ES-I3 (cell line): ENCODE measurements at regions not wholly inside any gene's neighbourhood (a gene's known extent, or its start where the extent isn't known, plus 50 kb on each side); places are given as distances from the start of the nearest gene placed in this dataset.
"Not testable (repeated sequence)": the region's sequence is repeated elsewhere in the genome, so short reads cannot be mapped to it uniquely, and the experiment has no call there.

Source experiments
- H3K36me3 ChIP-seq: 2 replicates; pipeline ENCODE4 v1.6.1; 2013; ENCODE audit warnings: mild to moderate bottlenecking, low read length, control low read depth, moderate library complexity; ENCODE audit not compliant: insufficient read depth
- H3K4me1 ChIP-seq: 2 replicates; pipeline ENCODE4 v1.6.1; 2013; ENCODE audit warnings: mild to moderate bottlenecking, control low read depth, low read length; ENCODE audit not compliant: insufficient read depth
- H3K9ac ChIP-seq: 2 replicates; pipeline ENCODE4 v1.6.1; 2013; ENCODE audit warnings: low read depth, mild to moderate bottlenecking, low read length, moderate library complexity
- H3K9me3 ChIP-seq: 2 replicates; pipeline ENCODE4 v1.6.1; 2013; ENCODE audit warnings: mild to moderate bottlenecking, low read length, moderate library complexity; ENCODE audit not compliant: control insufficient read depth, insufficient read depth

GRCh38 chr18:70577023-70577420 is 288.2 kb downstream of the SOCS6 start:
- H3K36me3 ChIP-seq: no peaks in the 10 kb centered on the region

GRCh38 chr18:70576276-70577022 is 287.6 kb downstream of the SOCS6 start:
- H3K4me1 ChIP-seq: no peaks in the 10 kb centered on the region
- no peaks in the 10 kb centered on the region for H3K36me3 ChIP-seq
- no peaks in the 10 kb centered on the region for H3K9me3 ChIP-seq
- H3K9ac ChIP-seq: no peak overlapping the region

More at GRCh38 chr18:70577023-70577420, 288.2 kb downstream of the SOCS6 start:
- H3K9ac ChIP-seq: no peak overlapping the region
- H3K4me1 ChIP-seq: no peaks in the 10 kb centered on the region
- no peaks in the 10 kb centered on the region for H3K9me3 ChIP-seq

- not testable (repeated sequence) for H3K36me3 ChIP-seq, H3K4me1 ChIP-seq, H3K9ac ChIP-seq, H3K9me3 ChIP-seq
Observed at GRCh38 chr18:70574951-70575350, 286.1 kb downstream of the SOCS6 start.

GRCh38 chr18:70569647-70570046 is 280.8 kb downstream of the SOCS6 start:
- not testable (repeated sequence) for H3K9me3 ChIP-seq, H3K36me3 ChIP-seq, H3K4me1 ChIP-seq, H3K9ac ChIP-seq

- Histone ChIP-seq H3K36me3 (no peaks in the 10 kb centered on the region), H3K9me3 (no peaks in the 10 kb centered on the region), H3K4me1 (no peaks in the 10 kb centered on the region), H3K9ac (no peak overlapping the region)
Observed at GRCh38 chr18:70559446-70559845, 270.6 kb downstream of the SOCS6 start.

GRCh38 chr18:70558371-70558770 is 269.5 kb downstream of the SOCS6 start:
- no peaks in the 10 kb centered on the region for H3K4me1 ChIP-seq
- H3K9ac ChIP-seq: no peak overlapping the region
- H3K9me3 ChIP-seq: no peaks in the 10 kb centered on the region

GRCh38 chr18:70554854-70555445 is 266.1 kb downstream of the SOCS6 start:
- H3K36me3 ChIP-seq: no peaks in the 10 kb centered on the region
- no peak overlapping the region for H3K9ac ChIP-seq
- H3K9me3 ChIP-seq: no peaks in the 10 kb centered on the region
- no peaks in the 10 kb centered on the region for H3K4me1 ChIP-seq

More at GRCh38 chr18:70558371-70558770, 269.5 kb downstream of the SOCS6 start:
- no peaks in the 10 kb centered on the region for H3K36me3 ChIP-seq

- H3K36me3 ChIP-seq: no peaks in the 10 kb centered on the region
- no peaks in the 10 kb centered on the region for H3K9me3 ChIP-seq
- H3K4me1 ChIP-seq: no peaks in the 10 kb centered on the region
- no peak overlapping the region for H3K9ac ChIP-seq
Observed at GRCh38 chr18:70553936-70554260, 265.1 kb downstream of the SOCS6 start.

GRCh38 chr18:70553245-70553935 is 264.5 kb downstream of the SOCS6 start:
- Histone ChIP-seq H3K4me1 (no peaks in the 10 kb centered on the region), H3K9ac (no peak overlapping the region), H3K36me3 (no peaks in the 10 kb centered on the region), H3K9me3 (no peaks in the 10 kb centered on the region)

GRCh38 chr18:70536370-70537062 is 247.7 kb downstream of the SOCS6 start:
- Histone ChIP-seq H3K9me3 (no peaks in the 10 kb centered on the region), H3K9ac (no peak overlapping the region), H3K4me1 (no peaks in the 10 kb centered on the region), H3K36me3 (no peaks in the 10 kb centered on the region)

GRCh38 chr18:70535041-70535440 is 246.2 kb downstream of the SOCS6 start:
- no peaks in the 10 kb centered on the region for H3K4me1 ChIP-seq
- H3K9ac ChIP-seq: no peak overlapping the region
- no peaks in the 10 kb centered on the region for H3K36me3 ChIP-seq
- no peaks in the 10 kb centered on the region; the same call in 1 of the 2 replicates for H3K9me3 ChIP-seq

GRCh38 chr18:70525322-70525721 is 236.5 kb downstream of the SOCS6 start:
- H3K4me1 ChIP-seq, H3K36me3 ChIP-seq, H3K9me3 ChIP-seq, H3K9ac ChIP-seq: not testable (repeated sequence)

- no peaks in the 10 kb centered on the region for H3K4me1 ChIP-seq
- H3K9me3 ChIP-seq: no peaks in the 10 kb centered on the region
- no peak overlapping the region for H3K9ac ChIP-seq
- H3K36me3 ChIP-seq: no peaks in the 10 kb centered on the region
Observed at GRCh38 chr18:70523792-70524182, 234.9 kb downstream of the SOCS6 start.

- no peaks in the 10 kb centered on the region for H3K9me3 ChIP-seq
- no peak overlapping the region for H3K9ac ChIP-seq
- no peaks in the 10 kb centered on the region for H3K4me1 ChIP-seq
- H3K36me3 ChIP-seq: no peaks in the 10 kb centered on the region
Observed at GRCh38 chr18:70523035-70523791, 234.4 kb downstream of the SOCS6 start.
